NCI-H187 (cell line): ENCODE measurements at regions not wholly inside any gene's neighbourhood (a gene's known extent, or its start where the extent isn't known, plus 50 kb on each side); places are given as distances from the start of the nearest gene placed in this dataset.

Experiments
- DNase-seq, 2 experiments: peaks; one replicate each; lab custom pipeline; 2025; lab: John Stamatoyannopoulos, UW

DNA sequence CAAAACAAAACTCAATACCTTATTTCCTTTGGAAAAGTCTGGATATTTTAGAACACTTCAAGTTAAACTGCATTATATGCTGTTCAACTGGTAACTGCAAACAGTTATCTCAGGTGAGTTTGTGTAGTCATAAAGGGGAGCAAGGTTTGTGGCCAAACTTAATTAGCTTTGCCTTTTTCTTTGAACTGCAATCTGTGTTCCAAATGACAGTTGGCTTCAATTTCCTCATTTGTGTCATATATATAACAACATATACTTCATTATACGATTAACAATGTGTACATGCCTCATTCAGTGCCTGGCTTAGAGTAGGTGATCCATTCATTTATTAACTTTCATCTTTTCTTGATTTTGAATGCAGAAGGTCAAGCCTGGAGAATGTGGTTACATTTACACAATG is 55.8 kb downstream of the KCNE4 start:
- no peak for DNase-seq

DNA sequence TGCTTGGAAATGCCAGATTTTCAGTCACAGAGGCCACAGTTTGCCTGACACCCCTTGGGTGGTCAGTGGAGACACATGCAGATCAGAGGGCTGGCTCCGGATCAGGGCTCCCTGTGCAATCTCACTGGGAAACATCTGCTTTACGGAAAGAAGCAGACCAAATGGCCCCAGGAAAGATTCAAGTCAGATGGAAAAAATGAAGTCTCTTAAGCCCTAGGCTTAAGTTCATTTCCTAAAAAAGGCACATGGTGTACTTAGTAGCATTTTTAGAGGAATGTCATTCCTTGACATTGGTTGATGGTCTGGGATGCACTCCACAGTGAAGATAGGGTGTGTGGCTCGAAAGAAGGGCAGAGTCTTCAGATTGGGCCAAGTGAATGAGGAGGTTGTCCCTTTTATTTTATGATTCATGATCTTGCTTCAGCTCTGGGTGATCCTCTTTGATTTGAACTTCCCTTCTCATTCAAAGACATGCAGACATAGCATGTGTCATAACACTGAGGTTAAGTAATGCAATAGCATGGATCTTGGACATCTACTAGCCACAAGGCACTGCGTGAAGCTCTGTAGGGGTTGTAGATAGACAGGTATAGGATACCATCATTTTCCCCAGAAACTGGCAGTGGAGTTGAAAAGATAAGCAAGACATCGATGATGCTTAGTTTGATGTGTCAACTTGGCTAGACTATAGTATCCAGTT is 56.5 kb downstream of the KCNE4 start:
- DNase-seq = no peak

GRCh38 chr2:223109341-223109740 is 57.4 kb downstream of the KCNE4 start:
- DNase-seq = no peak

- no peak for DNase-seq
Measured at GRCh38 chr2:223113161-223113560, 61.2 kb downstream of the KCNE4 start.

- DNase-seq = no peak
Measured at GRCh38 chr2:223114170-223114569, 62.2 kb downstream of the KCNE4 start.

- no peak for DNase-seq
Measured at GRCh38 chr2:223114917-223115316, 62.9 kb downstream of the KCNE4 start.

DNA sequence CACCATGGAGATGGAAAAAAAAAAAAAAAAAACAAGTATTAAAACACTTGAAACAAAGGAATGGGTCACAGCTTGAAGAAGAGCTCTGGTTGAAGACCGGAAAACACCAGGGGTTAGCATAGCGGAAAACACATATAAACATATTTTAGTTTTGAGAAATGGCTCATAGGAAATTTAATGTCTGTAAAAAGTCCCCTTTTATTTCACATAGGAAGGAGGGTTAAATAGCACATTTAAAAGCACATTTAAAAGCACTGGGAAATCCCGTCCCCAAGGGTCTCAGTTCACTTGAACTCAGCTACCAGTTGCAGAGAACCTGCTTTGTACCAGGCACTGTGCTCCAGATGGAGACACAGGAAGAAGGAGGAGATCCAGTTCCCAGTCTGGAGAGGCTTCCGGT is 65.5 kb downstream of the KCNE4 start:
- DNase-seq = no peak

GRCh38 chr2:223121283-223121682 is 69.3 kb downstream of the KCNE4 start:
- no peak for DNase-seq

- DNase-seq = no peak
Measured at GRCh38 chr2:223122781-223123180, 70.8 kb downstream of the KCNE4 start.

GRCh38 chr2:223123855-223124610 is 72.0 kb downstream of the KCNE4 start:
- no peak for DNase-seq

- no peak for DNase-seq
Measured at GRCh38 chr2:223141606-223142005, 89.6 kb downstream of the KCNE4 start.

GRCh38 chr2:223142118-223142517 is 90.1 kb downstream of the KCNE4 start:
- DNase-seq = no peak

GRCh38 chr2:223147431-223147830 is 95.4 kb downstream of the KCNE4 start:
- DNase-seq = no peak

GRCh38 chr2:223148516-223148915 is 96.5 kb downstream of the KCNE4 start:
- DNase-seq = no peak

DNA sequence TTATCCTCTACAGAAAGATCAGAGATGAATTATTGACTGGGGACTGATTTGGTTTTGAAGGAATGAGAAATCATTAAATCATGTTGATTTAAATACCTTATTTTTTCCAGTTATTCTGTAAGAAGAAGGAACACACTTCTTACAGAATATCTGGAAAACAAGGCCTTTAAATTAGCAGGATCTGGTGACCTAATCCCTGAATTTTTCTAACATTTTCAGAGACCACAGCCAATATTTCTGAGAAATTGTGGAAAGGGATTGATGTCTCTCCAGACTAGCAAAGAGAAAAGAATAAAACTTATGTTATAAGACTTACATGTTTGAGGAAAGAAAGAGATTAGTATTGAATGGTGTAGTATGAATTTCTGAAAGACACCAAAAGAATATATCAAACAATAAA is 104.0 kb downstream of the KCNE4 start:
- no peak for DNase-seq

DNA sequence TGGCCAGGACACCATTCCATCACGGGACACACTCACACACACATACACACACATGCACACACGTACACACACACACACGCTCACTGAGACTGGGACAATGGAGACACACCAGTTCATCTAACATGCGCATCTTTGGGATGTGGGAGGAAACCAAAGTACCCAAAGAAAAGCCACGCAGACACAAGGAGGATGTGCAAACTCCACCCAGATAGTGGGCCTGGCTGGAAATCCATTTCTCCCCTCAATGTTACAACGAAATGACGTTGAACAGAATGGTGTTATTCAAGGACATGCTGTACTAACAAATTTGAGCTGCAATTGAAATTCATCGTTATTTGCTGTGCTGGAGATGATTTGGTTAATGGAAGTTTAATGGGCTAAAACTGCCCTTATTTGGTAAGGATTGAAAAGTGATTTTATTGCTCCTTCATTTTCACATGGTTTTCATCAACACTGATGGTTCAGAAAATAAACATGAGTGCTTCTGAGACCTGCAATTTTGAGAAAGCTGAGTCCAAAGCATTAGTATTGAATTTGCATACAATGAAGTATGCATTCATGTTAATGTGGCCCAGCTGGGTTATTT is 110.0 kb downstream of the KCNE4 start:
- no peak for DNase-seq

DNA sequence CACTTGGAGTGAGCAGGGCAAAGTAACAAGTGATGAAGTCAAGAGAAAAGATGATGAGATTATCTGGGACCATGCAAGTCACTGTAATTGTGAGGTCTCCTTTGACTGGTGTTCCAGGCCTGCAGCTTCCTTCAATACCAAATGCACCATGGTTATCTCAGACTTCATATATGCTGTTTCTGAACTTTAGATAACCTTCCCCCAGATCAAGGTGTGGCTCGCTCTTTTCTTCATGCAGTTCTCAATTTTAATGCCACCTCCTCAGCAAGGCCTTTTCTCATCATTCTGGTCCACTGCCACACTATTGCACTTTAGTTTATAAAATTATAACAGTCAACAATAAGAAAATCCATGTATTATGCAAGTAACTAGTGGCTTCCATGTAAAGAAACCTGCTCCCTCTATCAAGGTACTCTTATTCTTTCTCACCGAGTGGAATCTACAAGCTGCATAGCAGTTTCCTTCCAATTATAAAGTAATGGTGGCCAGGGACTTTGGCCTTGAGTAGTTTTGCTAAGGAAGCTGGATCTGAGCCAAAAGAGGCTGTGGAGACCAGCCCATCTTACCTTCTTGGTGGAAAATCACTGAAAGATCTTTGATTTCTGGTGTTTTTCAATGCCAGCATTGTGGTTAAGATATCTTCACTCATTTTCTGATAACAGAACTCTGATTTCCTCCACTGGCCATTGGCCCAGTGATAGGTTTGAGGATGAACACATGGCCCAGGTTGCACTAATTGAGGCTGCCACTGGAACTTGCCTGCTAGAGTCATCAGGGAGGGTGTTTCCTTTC is 113.6 kb downstream of the KCNE4 start:
- no peak for DNase-seq

DNA sequence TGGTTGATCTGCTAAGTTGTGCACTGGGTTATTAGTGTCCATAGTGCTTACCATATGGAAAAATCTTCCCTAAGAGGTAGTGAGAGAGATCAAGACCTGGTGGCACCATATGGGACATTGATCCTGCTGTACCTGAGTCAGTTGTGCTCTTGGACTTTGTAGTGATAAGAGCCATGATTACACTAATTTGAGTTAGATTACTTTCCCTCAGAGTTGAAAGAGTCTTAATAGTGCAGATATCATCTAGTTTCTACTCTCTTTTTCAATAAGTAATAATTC is 114.2 kb downstream of the KCNE4 start:
- no peak for DNase-seq

DNA sequence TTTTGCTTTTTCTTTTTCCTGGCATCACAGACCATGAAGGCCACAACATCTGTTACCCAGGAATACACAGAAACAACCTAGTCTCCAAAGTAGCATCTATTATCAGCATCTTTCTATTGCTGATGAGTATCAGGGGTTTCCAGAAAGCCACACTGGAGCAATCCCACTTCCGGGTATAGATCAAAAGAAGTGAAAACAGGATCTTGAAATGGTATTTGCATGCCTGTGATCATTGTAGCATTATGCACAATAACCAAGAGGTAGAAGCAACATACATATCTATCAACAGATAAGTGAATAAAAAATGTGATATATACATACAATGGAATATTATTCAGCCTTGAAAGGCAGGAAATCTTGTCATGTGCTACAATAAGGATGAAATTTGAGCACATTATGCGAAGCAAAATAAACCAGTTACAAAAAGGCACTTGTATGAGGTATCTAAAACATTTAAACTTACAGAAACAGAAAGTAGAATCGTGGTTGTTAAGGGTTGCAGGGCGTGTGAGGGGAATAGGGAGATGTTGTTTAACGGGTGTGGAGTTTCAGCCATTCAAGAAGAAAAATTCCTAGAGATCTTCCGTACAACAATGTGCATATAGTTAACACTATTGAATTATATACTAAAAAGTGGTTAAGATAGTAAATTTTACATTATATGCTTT is 115.1 kb downstream of the KCNE4 start:
- no peak for DNase-seq

GRCh38 chr2:223169830-223170605 is 118.0 kb downstream of the KCNE4 start:
- DNase-seq = no peak

- DNase-seq = no peak
Measured at GRCh38 chr2:223176970-223177369, 125.0 kb downstream of the KCNE4 start.
